ENCODE measurements at regions not wholly inside any gene's neighbourhood (a gene's known extent, or its start where the extent isn't known, plus 50 kb on each side); places are given as distances from the start of the nearest gene placed in this dataset.

DNA sequence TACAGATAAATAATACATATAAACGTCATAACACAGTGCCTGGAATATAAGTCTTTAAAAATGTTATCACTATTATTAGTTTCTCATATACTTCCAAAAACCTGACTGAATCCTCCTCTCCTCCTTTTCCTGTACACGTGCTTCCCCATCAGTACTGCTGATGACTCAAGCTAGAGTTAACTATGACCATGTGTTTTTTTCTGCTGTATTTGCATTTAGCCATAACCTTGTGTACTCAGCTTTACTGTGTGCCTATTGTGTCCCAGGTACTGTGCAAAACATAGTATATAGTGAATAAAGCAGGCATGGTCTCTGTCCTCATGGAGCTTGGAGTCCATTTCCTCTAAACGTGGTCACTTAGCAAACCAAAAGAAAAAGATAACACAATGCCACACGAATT, 56.5 kb upstream of the ARHGAP32 start:
- no peak overlapping the region for H2BK120ac ChIP-seq (ENCODE audit: insufficient read depth, low read length, poor library complexity)
- no peak overlapping the region for H4K12ac ChIP-seq (ENCODE audit: low read depth, low read length)
- no peak overlapping the region for H3K18ac ChIP-seq (ENCODE audit: low read length)
- no peak overlapping the region for H3K4me2 ChIP-seq (ENCODE audit: low read length)
- no peak overlapping the region for H4K8ac ChIP-seq (ENCODE audit: low read depth, low read length)
- no peak overlapping the region for H3K4me3 ChIP-seq (ENCODE audit: low read depth, low read length)
- H2BK5ac ChIP-seq (ENCODE audit: low read depth, low read length, poor library complexity): no peak overlapping the region
- H3K4ac ChIP-seq (ENCODE audit: low read depth, low read length): no peak overlapping the region
- no peaks in the 10 kb centered on the region for H3K27me3 ChIP-seq (ENCODE audit: insufficient read depth, low read length)
- no peak overlapping the region for H4K91ac ChIP-seq (ENCODE audit: low read depth, low read length)
- H3K23ac ChIP-seq (ENCODE audit: low read length): no peak overlapping the region
- no peak for DNase-seq
- H2AFZ ChIP-seq (ENCODE audit: insufficient read depth, low read length, poor library complexity): no peak overlapping the region
- no peaks in the 10 kb centered on the region for H3K79me2 ChIP-seq (ENCODE audit: control insufficient read depth, insufficient read depth, low read length, poor library complexity)
- H3K14ac ChIP-seq (ENCODE audit: low read length): no peak overlapping the region
- H3K4me1 ChIP-seq (ENCODE audit: control insufficient read depth in 1 of 2, insufficient read depth in 2 of 2, low read length in 2 of 2): no peaks in the 10 kb centered on the region
- no peaks in the 10 kb centered on the region for H3K79me1 ChIP-seq (ENCODE audit: low read length)
- H3K27ac ChIP-seq (ENCODE audit: low read depth, low read length): no peak overlapping the region
- H2BK12ac ChIP-seq (ENCODE audit: low read length): no peak overlapping the region
- no peaks in the 10 kb centered on the region for H3K9me3 ChIP-seq (ENCODE audit: insufficient read depth, low read depth, low read length)
- no peaks in the 10 kb centered on the region for H3K36me3 ChIP-seq (ENCODE audit: control insufficient read depth in 1 of 2, insufficient read depth in 2 of 2, low read length in 2 of 2)
- H3K9ac ChIP-seq (ENCODE audit: low read length): no peak overlapping the region
- no CpG with 5 or more reads among the region's 4 CpGs for WGBS (ENCODE audit: extremely low coverage, insufficient coverage, insufficient read length)
- no peak overlapping the region for H2AK5ac ChIP-seq (ENCODE audit: low read length)

GRCh38 chr11:129247135-129247534, 55.0 kb upstream of the ARHGAP32 start:
- no CpG with 5 or more reads among the region's 1 CpG for WGBS (ENCODE audit: extremely low coverage, insufficient coverage, insufficient read length)
- H4K8ac ChIP-seq (ENCODE audit: low read depth, low read length): no peak overlapping the region
- no peak overlapping the region for H3K18ac ChIP-seq (ENCODE audit: low read length)
- no peak overlapping the region for H4K91ac ChIP-seq (ENCODE audit: low read depth, low read length)
- DNase-seq: peak; percentile 2 to 51
- no peak overlapping the region for H2AK5ac ChIP-seq (ENCODE audit: low read length)
- no peaks in the 10 kb centered on the region for H3K9me3 ChIP-seq (ENCODE audit: insufficient read depth, low read depth, low read length)
- H2BK5ac ChIP-seq (ENCODE audit: low read depth, low read length, poor library complexity): no peak overlapping the region
- no peak overlapping the region for H3K4ac ChIP-seq (ENCODE audit: low read depth, low read length)
- H3K4me2 ChIP-seq (ENCODE audit: low read length): no peak overlapping the region
- H3K79me2 ChIP-seq (ENCODE audit: control insufficient read depth, insufficient read depth, low read length, poor library complexity): no peaks in the 10 kb centered on the region
- no peaks in the 10 kb centered on the region for H3K79me1 ChIP-seq (ENCODE audit: low read length)
- no peak overlapping the region for H3K9ac ChIP-seq (ENCODE audit: low read length)
- H2AFZ ChIP-seq (ENCODE audit: insufficient read depth, low read length, poor library complexity): no peak overlapping the region
- no peak overlapping the region for H2BK12ac ChIP-seq (ENCODE audit: low read length)
- H3K23ac ChIP-seq (ENCODE audit: low read length): no peak overlapping the region
- H3K27me3 ChIP-seq (ENCODE audit: insufficient read depth, low read length): no peaks in the 10 kb centered on the region
- H3K4me3 ChIP-seq (ENCODE audit: low read depth, low read length): no peak overlapping the region
- H3K36me3 ChIP-seq (ENCODE audit: control insufficient read depth in 1 of 2, insufficient read depth in 2 of 2, low read length in 2 of 2): no peaks in the 10 kb centered on the region
- no peaks in the 10 kb centered on the region for H3K4me1 ChIP-seq (ENCODE audit: control insufficient read depth in 1 of 2, insufficient read depth in 2 of 2, low read length in 2 of 2)
- no peak overlapping the region for H3K27ac ChIP-seq (ENCODE audit: low read depth, low read length)
- H4K12ac ChIP-seq (ENCODE audit: low read depth, low read length): no peak overlapping the region
- no peak overlapping the region for H3K14ac ChIP-seq (ENCODE audit: low read length)
- H2BK120ac ChIP-seq (ENCODE audit: insufficient read depth, low read length, poor library complexity): no peak overlapping the region

GRCh38 chr11:129242855-129243254, 50.7 kb upstream of the ARHGAP32 start:
- no peak overlapping the region for H4K91ac ChIP-seq (ENCODE audit: low read depth, low read length)
- H2AK5ac ChIP-seq (ENCODE audit: low read length): no peak overlapping the region
- no peaks in the 10 kb centered on the region for H3K4me1 ChIP-seq (ENCODE audit: control insufficient read depth in 1 of 2, insufficient read depth in 2 of 2, low read length in 2 of 2)
- no peak overlapping the region for H3K4me3 ChIP-seq (ENCODE audit: low read depth, low read length)
- no CpG with 5 or more reads among the region's 2 CpGs for WGBS (ENCODE audit: extremely low coverage, insufficient coverage, insufficient read length)
- H3K4me2 ChIP-seq (ENCODE audit: low read length): no peak overlapping the region
- H3K27me3 ChIP-seq (ENCODE audit: insufficient read depth, low read length): no peaks in the 10 kb centered on the region
- no peak for DNase-seq
- no peak overlapping the region for H3K18ac ChIP-seq (ENCODE audit: low read length)
- H3K27ac ChIP-seq (ENCODE audit: low read depth, low read length): no peak overlapping the region
- no peaks in the 10 kb centered on the region for H3K79me1 ChIP-seq (ENCODE audit: low read length)
- no peak overlapping the region for H2BK120ac ChIP-seq (ENCODE audit: insufficient read depth, low read length, poor library complexity)
- H3K9ac ChIP-seq (ENCODE audit: low read length): no peak overlapping the region
- no peak overlapping the region for H4K12ac ChIP-seq (ENCODE audit: low read depth, low read length)
- no peaks in the 10 kb centered on the region for H3K36me3 ChIP-seq (ENCODE audit: control insufficient read depth in 1 of 2, insufficient read depth in 2 of 2, low read length in 2 of 2)
- no peak overlapping the region for H2BK12ac ChIP-seq (ENCODE audit: low read length)
- H3K23ac ChIP-seq (ENCODE audit: low read length): peak overlapping the region; percentile 14
- H3K14ac ChIP-seq (ENCODE audit: low read length): no peak overlapping the region
- no peak overlapping the region for H2AFZ ChIP-seq (ENCODE audit: insufficient read depth, low read length, poor library complexity)
- no peak overlapping the region for H3K4ac ChIP-seq (ENCODE audit: low read depth, low read length)
- no peak overlapping the region for H2BK5ac ChIP-seq (ENCODE audit: low read depth, low read length, poor library complexity)
- no peaks in the 10 kb centered on the region for H3K79me2 ChIP-seq (ENCODE audit: control insufficient read depth, insufficient read depth, low read length, poor library complexity)
- H4K8ac ChIP-seq (ENCODE audit: low read depth, low read length): no peak overlapping the region
- H3K9me3 ChIP-seq (ENCODE audit: insufficient read depth, low read depth, low read length): no peaks in the 10 kb centered on the region
